ENCODE measurements at regions not wholly inside any gene's neighbourhood (a gene's known extent, or its start where the extent isn't known, plus 50 kb on each side); places are given as distances from the start of the nearest gene placed in this dataset.
A peak's percentile ranks its signal among the peaks of the same experiment; 100 is the strongest.

DNA sequence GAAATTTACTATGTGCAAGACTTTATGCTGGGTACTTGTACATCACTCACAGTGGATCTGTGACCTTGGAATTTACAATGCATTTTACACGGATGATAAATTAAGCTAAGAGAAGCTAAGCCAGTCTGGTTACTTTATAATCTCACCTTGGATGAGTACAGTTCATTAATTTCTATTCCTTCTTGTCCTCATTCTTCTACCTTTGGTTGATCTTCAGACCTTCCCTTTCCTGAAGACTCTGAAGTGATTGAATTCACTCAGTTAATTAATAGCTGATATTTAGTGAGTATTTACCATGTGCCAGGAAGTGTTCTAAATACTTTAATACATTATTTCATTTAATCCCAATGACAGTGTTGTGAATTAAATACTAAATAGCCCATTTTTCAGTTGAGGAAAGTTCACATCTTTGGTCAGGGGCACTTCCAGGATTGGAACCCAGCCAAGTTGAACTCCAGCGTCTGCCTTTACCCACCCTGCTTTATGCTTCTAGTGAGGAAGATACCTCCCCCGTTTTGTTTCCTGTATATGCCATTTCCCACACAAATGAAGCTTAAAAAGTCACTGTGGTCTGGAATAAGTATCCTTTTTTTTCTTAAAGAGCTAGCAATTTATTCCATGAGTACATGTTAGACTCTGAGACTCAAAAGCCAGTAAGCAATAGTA is 146.6 kb downstream of the TLR5 start:
- DNase-seq (ENCODE audit: low spot score) = peak; percentile 74

DNA sequence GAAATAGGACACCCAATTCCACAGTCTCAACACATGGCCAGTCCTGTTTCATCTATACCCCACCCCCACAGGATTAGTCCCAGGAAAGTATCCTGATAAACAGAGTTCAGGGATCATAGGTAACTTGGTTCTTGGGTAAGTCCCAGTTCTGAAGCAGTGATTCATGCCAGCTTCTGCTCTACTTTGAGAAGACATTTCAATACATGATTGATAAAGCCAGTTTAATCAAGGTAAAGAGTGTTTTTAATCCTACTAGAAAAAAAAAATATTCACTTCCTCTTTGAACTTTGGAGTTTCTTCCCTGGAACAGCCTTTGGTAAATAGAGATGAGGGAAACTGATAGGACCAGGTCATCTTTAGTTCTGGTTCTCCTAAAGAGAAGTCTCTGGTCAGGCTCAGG is 142.4 kb downstream of the TLR5 start:
- DNase-seq (ENCODE audit: low spot score) = no peak

DNA sequence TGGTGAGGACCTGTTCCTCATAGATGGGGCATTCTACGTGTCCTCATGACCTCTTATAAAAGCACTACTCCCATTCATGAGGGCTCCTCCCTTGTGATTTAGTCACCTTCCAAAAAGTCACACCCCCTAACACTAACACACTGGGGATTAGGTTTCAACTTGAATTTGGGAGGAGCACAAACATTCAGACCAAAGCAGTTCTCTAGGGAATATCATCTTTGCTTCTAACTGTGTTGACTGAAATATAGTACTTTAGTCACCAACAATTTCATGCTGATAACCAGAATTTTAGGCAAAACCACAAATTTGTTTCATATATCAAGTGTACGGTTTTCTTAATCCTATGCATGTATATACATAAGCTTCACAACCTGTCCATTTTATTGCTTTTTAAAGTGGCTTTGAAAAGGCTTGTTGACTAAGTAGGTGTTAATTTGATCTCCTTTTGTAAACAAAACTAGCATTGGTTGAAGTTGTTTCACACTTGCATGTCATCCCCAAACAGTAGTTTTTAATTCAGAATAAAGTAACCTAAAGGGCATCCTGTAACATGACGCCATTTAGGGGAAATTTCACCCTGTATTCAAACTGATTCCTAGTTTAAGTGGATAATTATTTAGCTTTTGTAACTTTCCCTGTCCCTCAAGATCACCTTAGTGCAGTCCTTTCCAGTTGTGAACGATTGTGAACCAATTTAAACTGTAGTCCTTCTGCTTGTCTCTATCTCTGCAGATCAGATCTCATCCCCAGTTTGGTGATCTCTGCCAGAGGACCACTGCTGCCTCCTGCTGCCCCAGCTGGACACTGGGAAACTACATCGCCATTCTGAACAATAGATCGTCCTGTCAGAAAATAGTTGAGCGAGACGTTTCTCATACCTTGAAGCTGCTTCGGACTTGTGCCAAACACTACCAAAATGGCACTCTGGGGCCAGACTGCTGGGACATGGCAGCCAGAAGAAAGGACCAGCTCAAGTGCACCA is 141.1 kb downstream of the TLR5 start:
- DNase-seq (ENCODE audit: low spot score) = no peak

DNA sequence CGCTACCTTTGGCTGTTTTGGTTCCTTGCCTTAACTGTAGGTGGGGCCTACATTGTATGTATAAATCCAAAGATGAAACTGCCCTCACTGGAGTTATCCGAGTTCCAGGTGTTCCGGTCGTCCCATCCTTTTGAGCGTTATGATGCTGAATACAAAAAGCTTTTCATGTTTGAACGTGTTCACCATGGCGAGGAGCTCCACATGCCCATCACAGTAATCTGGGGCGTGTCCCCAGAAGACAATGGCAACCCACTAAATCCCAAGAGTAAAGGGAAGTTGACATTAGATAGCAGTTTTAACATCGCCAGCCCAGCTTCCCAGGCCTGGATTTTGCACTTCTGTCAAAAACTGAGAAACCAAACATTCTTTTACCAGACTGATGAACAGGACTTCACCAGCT is 139.5 kb downstream of the TLR5 start:
- DNase-seq (ENCODE audit: low spot score) = no peak

DNA sequence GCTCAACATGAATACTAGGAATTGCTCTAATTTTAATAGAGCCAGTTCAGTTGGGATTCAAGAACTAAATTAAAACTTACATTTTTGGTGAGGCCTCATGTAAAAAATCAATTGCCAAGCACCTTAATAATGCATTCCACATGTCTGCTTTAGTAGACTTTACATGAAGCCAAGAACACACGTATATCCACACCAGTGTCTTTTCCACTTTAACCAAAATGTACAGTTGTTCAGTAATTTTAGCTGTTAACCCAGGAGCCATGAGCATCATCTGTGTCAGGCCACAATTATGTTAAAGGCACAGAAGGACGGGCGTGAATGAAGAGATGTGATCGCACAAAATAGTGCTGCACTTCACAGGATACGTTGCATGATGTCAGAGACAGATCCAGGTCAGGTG is 136.7 kb downstream of the TLR5 start:
- no peak for DNase-seq (ENCODE audit: low spot score)

DNA sequence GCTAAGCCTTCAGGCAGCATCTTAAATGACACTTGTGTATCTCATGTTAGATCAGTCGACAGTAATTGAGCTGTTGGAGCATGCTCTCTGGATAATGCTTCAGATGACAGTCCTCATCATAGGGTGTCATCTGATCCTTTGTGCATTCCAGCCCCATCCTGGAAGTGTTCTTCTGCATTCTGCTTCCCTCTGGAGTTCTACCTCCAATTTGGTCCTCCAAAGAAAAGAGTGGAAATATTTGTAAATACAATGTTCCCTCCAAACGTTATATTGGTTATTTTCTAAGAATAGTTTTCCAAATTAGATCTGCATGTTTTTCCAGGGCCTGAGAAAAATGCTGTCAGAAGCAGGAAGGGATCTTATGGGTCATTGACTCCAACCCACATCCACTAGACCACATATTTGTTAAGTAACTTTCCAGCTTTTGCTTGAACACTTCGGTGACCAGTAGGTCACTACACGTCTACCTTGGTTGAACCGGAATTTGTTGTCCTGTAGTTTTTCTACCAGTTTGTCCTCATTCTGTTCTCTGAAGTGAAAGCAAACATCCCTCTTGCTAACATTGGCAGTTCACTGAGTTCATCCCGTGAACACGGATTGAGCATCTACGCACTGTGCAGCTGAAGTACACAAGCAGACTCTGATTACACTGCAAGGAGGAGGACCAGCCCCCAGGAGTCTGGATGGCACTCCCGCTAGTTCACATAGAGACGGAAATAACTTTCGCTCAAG is 136.0 kb downstream of the TLR5 start:
- DNase-seq (ENCODE audit: low spot score) = peak; percentile 75

DNA sequence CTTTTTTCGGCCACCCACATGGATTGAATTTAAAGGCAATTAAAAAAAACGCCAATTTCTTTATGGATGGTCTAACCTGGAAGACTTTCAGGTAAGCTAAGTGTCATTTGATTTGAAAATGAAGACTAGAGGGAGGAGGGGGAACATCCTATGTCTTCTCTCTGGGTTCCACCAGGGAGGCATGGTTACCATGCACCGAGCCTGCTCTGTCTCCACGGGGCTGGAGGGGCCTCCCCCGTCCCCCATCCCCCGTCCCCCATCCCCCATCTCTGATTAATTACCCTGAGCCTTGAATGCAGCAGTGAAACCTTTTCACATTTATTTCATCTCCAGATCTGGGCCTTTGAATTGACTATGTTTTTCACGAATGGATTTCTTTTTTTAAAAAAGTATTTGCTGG is 135.1 kb downstream of the TLR5 start:
- no peak for DNase-seq (ENCODE audit: low spot score)

DNA sequence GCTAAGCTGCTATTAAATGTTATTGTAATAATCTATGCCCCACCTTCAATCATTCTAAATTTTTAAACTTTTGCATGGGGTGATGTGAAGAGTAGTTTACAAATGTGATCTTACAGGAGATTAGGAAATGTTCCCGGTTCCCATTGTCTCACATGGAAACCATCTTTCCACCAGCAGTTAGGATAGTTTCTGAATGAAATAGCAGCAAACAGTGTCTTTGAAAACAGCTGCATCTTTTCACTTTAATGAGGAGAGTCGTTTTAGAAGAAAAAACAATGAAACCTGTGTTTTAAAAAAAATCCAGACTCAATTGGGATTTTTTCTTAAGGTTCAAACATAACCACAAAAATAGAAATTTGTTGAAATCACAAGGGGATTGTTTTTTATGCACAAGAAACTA is 134.2 kb downstream of the TLR5 start:
- no peak for DNase-seq (ENCODE audit: low spot score)

DNA sequence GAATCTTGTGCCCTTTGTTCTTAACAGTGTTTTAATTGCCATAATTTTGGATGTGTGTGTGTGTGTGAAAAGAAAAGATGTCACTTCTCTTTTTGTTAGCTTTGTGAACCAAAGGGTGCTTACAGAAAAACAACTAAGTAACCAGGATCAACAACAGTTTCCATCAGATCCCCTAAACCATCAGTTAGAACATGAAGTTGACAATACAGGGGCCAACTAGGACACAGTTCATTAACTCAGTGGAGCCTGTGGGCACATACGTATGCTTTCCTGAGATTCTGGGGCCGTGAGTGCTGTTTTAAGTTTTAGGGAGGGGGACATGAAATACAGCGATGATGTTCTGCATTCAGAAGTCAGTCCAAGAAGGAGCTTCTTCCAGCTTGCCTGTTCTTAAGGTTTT is 133.6 kb downstream of the TLR5 start:
- DNase-seq (ENCODE audit: low spot score) = no peak

DNA sequence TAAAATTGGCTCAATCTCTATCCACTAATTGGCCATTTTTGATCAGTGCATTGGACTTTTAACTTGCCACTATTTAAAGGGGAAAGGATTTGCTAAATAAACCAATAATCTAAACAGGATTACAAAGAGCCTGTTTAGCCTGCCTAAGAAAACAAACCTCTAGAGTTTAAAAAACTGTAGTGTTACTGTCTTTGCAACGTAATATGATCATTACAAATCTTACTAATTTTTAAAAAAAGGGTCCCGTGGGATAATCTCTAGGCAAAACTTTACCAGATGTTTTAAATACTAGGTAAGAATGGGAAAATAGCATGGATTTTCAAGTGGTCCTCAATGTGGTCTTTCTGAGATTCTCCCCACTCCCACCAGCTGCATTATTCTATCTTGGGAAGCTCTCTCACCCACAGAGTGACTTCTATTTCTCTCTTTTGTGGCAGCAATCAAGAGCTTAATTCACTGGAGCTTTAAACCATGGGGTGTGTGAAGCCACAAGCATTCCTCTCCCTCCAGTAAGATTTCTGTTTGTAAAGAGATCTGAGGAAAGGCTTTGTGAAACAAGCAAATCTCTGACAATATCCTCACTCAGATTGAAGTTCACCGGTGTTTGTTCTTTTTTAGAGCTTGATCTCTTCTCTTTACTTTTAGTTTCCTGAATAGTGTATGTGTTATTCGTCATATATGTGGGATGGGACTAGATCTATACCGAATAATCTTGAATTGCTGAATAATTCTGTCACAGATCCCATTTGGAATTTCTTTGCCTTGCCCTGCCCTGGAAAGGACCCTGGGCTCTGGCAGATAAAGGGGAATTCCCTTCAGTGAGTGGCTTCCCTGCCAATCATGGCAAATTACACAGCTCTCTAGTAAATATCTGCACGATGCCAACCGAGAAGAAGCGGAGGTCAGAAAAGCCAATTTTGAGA is 132.2 kb downstream of the TLR5 start:
- DNase-seq (ENCODE audit: low spot score) = peak; percentile 21

DNA sequence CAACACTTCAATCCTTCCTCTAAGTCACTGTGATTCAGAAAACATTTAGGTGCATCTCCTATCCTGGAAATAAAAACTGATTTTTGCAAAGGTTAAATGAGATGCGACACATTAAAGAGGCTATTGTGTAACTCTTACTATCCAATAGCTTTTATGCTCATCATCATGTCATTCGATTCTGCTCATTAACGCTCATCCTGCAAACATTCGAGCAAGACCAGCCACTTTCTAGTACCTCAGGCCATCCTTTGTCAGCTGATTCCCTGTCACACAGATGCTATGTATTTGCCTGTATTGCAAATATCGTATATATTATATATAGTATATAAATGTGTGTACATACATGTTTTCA is 131.6 kb downstream of the TLR5 start:
- DNase-seq (ENCODE audit: low spot score) = peak; percentile 13

DNA sequence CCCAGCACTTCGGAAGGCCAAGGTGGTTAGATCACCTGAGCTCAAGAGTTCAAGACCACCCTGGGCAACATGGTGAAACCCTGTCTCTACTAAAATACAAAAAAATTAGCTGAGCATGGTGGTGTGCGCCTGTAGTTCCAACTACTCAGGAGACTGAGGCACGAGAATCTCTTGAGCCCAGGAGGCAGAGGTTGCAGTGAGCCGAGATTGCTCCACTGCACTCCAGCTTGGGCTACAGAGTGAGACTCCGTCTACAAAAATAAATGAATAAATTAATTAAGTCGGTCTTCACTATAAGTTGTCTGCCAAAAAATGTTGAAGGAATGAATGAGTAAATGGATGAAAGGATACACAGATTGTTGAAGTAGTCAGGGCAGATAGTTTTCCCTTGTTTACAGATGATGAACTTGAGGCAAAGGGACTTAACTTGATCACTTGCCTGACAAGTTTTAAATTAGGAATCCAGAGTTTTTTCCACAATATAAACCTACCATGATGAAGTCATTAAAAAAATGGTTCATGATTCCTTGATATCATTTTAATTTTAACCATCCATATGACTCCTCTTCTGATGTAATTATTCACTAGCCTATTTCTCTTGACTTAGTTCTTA is 130.8 kb downstream of the TLR5 start:
- no peak for DNase-seq (ENCODE audit: low spot score)

DNA sequence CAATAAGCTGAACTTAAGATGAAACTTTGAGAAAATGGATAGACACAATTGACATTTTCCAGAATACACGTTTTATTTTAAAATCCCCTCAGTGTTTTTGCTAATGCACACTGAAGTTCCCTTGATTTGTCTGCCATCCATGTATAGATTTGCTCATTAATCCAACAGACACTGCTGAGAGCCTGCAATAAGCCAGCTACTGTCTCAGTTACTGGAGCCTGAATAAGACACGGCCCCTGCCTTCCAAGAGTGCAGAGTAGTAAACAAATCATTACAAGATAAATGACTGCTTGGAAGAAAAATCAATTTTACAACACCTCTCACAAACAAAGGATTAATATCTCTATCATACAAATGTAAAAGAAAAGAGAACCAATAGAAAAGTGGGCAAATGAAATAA is 130.1 kb downstream of the TLR5 start:
- no peak for DNase-seq (ENCODE audit: low spot score)

DNA sequence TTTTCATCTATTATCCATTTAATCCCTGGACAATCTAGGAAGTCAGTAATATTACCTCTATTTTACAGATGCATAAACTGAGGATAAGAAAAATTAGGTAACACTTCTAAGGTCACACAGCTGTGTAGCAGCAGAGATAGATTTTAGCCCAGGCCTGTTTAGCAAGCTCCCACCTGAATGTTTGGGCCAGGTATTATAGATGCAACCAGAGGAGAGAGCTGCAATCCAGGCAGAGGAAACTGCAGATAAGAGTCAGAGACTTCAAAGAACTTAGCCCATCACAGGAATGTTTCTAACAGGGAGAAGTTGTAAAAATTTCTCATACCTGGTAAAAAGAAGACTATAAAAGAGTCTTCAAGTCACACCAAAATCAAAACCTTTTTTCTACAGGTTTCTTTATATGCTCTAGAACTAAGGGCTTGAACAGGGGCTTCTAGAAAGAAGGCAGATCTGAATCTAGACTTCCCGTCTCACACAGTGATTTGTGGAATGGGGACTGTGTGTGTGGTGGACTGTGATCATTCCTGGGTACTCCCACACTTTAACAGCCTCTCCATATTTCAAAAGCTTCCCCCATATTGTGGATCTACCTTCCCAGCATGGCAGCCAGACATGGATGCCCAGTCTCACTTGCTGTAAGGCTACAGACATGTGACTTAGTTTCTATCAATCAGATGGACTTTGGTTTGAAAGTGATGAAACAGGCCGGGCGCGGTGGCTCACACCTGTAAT is 128.7 kb downstream of the TLR5 start:
- DNase-seq (ENCODE audit: low spot score) = no peak

DNA sequence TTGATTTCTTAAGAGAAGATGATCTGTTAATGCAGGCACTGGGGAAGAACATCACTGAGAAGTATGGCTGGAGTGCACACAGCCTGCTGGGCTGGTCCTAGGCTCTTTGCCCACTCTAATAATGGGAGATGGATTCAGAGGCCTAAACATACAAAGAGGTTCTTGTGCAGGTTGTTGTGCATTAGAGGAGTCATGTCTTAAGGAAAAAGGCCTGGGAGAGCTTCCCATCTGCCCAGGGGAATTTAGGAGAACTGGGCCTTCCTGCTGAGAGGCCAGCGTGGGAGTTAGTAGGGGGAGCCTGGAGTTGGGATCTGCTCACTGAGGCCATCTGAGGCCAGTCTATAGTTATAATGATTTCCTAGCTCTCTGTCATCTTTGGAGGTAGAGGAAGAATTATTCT is 126.7 kb downstream of the TLR5 start:
- DNase-seq (ENCODE audit: low spot score) = no peak

DNA sequence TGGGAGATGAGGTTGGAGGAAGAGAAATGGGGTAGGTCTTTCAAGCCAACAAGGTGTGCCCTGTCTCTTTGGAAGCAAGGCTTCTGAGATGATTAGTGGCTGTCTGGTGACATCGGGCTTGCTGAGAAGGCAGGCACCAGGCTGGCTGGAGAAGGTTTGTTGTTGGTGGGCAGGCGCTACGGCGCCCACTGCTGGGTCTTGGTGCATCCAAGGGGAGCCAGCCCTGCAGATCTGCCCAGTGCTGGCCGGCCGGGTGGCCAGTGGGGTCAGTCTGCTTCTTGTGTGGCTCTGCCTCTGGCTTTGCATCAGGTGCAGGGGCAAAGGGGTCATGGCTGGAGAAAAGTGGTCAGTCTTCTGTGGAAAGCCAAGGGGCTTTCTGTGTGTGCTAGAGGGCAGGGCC is 126.2 kb downstream of the TLR5 start:
- no peak for DNase-seq (ENCODE audit: low spot score)

DNA sequence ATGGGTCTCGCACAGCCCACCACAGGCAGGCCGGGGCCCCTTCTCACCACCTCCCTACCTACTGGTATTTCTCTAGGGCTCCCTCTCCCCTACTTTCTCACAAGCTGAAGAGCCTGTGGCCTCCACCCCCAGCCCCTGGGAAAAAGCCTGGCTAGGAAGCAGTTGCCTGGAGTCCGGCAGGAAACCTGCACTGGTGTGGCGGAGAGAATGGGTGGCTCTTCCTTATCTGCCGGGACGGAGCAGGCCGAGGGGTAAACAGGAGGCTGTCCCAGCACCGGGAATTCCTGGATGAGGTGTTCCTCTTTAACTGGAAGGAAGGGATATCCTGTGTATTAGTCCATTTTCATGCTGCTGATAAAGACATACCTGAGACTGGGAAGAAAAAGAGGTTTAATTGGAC is 125.8 kb downstream of the TLR5 start:
- DNase-seq (ENCODE audit: low spot score) = no peak

DNA sequence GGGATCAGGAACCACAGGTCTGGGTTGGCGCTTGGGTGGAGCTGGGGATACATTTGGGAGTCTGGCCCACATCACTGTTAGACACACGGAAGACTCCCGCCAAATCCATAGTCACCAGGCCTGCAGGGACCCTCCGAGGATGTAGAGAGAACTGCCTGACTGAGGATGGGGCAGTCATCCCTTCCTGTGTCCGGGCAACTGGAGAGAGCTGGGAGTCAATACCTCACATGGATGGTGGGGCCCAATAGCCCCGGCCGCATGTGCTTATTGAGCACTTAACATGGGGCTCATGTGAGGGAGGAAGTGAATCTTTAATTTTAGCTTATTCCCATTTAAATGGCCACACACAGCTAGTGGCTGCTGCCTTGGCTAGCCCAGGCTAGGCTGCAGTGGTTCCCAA is 124.5 kb downstream of the TLR5 start:
- DNase-seq (ENCODE audit: low spot score) = no peak

DNA sequence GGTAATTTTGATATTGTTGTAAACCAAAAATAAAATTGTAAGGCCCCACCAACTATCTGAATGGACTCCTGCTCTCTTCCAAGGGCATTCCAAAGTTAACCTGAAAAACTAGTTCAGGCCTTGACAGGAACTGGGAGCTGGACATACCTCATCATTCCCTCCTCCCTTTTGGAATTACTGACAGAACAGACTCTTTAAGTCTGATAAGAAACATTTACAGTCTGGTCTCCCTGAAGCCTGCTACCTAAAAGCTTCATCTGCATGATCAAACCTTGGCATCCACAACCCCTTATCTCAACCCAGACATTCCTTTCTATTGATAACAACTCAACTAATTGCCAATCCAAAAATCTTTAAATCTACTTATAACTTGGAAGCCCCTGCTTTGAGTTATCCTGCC is 123.8 kb downstream of the TLR5 start:
- DNase-seq (ENCODE audit: low spot score) = no peak

DNA sequence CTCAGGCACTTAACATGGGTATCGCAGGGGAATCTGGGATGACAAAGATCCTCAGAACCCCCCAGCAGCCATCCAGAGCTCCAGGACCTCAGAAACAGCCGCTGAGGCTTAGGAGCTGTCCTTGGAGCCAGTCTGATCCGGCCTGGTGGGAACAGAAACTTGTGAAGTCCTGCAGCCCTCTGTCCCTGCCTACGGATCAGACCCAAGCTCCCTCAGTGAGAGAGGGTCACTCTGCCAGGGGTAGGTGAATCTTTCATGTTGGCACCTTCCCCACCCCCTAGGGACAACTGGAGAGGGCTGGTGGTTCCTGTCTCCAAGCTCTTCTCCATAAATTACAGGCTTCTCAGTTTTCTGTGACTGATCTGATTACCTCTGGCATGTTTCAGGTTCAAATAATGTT is 122.3 kb downstream of the TLR5 start:
- no peak for DNase-seq (ENCODE audit: low spot score)
